Activated naive CD4-positive, alpha-beta T cell treated with anti-CD3 and anti-CD28 coated beads, Interleukin-2, amount 50 U/mL, for 24 hours (primary cell): ENCODE measurements at regions not wholly inside any gene's neighbourhood (a gene's known extent, or its start where the extent isn't known, plus 50 kb on each side); places are given as distances from the start of the nearest gene placed in this dataset.
"Not testable (repeated sequence)": the region's sequence is repeated elsewhere in the genome, so short reads cannot be mapped to it uniquely, and the experiment has no call there.

Experiments
- H3K27ac Mint-ChIP-seq: one replicate; pipeline ENCODE4 v1.8.0; 2021; ENCODE audit warnings: mild to moderate bottlenecking, mixed read lengths
- H3K27me3 Mint-ChIP-seq: one replicate; pipeline ENCODE4 v1.8.0; 2021; ENCODE audit warnings: mixed read lengths
- H3K36me3 Mint-ChIP-seq: one replicate; pipeline ENCODE4 v1.8.0; 2021; ENCODE audit warnings: mixed read lengths
- H3K4me1 Mint-ChIP-seq: one replicate; pipeline ENCODE4 v1.8.0; 2021; ENCODE audit warnings: mixed read lengths
- H3K4me3 Mint-ChIP-seq: one replicate; pipeline ENCODE4 v1.8.0; 2021; ENCODE audit warnings: mild to moderate bottlenecking, mixed read lengths
- H3K9me3 Mint-ChIP-seq: one replicate; pipeline ENCODE4 v1.8.0; 2021; ENCODE audit warnings: mixed read lengths

- Mint-ChIP-seq H3K9me3 (peaks cover 16% of the 10 kb centered on the region), H3K27ac (no peak overlapping the region), H3K36me3 (peaks cover 12% of the 10 kb centered on the region), H3K4me3 (no peak overlapping the region), H3K27me3 (no peaks in the 10 kb centered on the region), H3K4me1 (no peaks in the 10 kb centered on the region)
Measured at GRCh38 chr6:14470101-14470500, 352.5 kb downstream of the CD83 start.

- no peak overlapping the region for H3K4me3 Mint-ChIP-seq
- no peak overlapping the region for H3K27ac Mint-ChIP-seq
- H3K4me1 Mint-ChIP-seq = no peaks in the 10 kb centered on the region
- H3K27me3 Mint-ChIP-seq = no peaks in the 10 kb centered on the region
- H3K36me3 Mint-ChIP-seq = peaks cover 12% of the 10 kb centered on the region
- H3K9me3 Mint-ChIP-seq = peaks cover 16% of the 10 kb centered on the region
Measured at GRCh38 chr6:14470671-14471070, 353.1 kb downstream of the CD83 start.

GRCh38 chr6:14472255-14472985 lies 354.8 kb downstream of the CD83 start:
- H3K9me3 Mint-ChIP-seq = peaks cover 16% of the 10 kb centered on the region
- no peak overlapping the region for H3K27ac Mint-ChIP-seq
- H3K4me3 Mint-ChIP-seq = no peak overlapping the region
- peaks cover 12% of the 10 kb centered on the region for H3K36me3 Mint-ChIP-seq
- no peaks in the 10 kb centered on the region for H3K4me1 Mint-ChIP-seq
- no peaks in the 10 kb centered on the region for H3K27me3 Mint-ChIP-seq

GRCh38 chr6:14472986-14473337 lies 355.4 kb downstream of the CD83 start:
- no peaks in the 10 kb centered on the region for H3K27me3 Mint-ChIP-seq
- H3K4me3 Mint-ChIP-seq = no peak overlapping the region
- H3K27ac Mint-ChIP-seq = no peak overlapping the region
- H3K36me3 Mint-ChIP-seq = peaks cover 9% of the 10 kb centered on the region
- peaks cover 13% of the 10 kb centered on the region for H3K9me3 Mint-ChIP-seq
- no peaks in the 10 kb centered on the region for H3K4me1 Mint-ChIP-seq

- no peaks in the 10 kb centered on the region for H3K27me3 Mint-ChIP-seq
Measured at GRCh38 chr6:14474816-14475215, 357.2 kb downstream of the CD83 start.

GRCh38 chr6:14475306-14475705 lies 357.7 kb downstream of the CD83 start:
- Mint-ChIP-seq H3K9me3 (no peaks in the 10 kb centered on the region), H3K4me3 (no peak overlapping the region), H3K36me3 (no peaks in the 10 kb centered on the region), H3K27me3 (no peaks in the 10 kb centered on the region), H3K4me1 (no peaks in the 10 kb centered on the region), H3K27ac (no peak overlapping the region)

More at GRCh38 chr6:14474816-14475215, 357.2 kb downstream of the CD83 start:
- H3K9me3 Mint-ChIP-seq = no peaks in the 10 kb centered on the region
- H3K4me3 Mint-ChIP-seq = no peak overlapping the region
- peaks cover 2% of the 10 kb centered on the region for H3K36me3 Mint-ChIP-seq
- H3K4me1 Mint-ChIP-seq = no peaks in the 10 kb centered on the region
- peak overlapping the region; percentile 36 for H3K27ac Mint-ChIP-seq

GRCh38 chr6:14476793-14477531 lies 359.4 kb downstream of the CD83 start:
- Mint-ChIP-seq H3K27me3 (no peaks in the 10 kb centered on the region), H3K4me3 (no peak overlapping the region), H3K27ac (no peak overlapping the region), H3K36me3 (no peaks in the 10 kb centered on the region), H3K4me1 (no peaks in the 10 kb centered on the region), H3K9me3 (peaks cover 5% of the 10 kb centered on the region)

- H3K4me1 Mint-ChIP-seq = no peaks in the 10 kb centered on the region
- no peaks in the 10 kb centered on the region for H3K27me3 Mint-ChIP-seq
- no peak overlapping the region for H3K27ac Mint-ChIP-seq
- no peak overlapping the region for H3K4me3 Mint-ChIP-seq
- no peaks in the 10 kb centered on the region for H3K36me3 Mint-ChIP-seq
- H3K9me3 Mint-ChIP-seq = peaks cover 5% of the 10 kb centered on the region
Measured at GRCh38 chr6:14477559-14477958, 360.0 kb downstream of the CD83 start.

GRCh38 chr6:14478381-14479225 lies 361.0 kb downstream of the CD83 start:
- Mint-ChIP-seq H3K36me3 (no peaks in the 10 kb centered on the region), H3K4me1 (no peaks in the 10 kb centered on the region), H3K27ac (no peak overlapping the region), H3K4me3 (no peak overlapping the region), H3K9me3 (peaks cover 5% of the 10 kb centered on the region), H3K27me3 (no peaks in the 10 kb centered on the region)

GRCh38 chr6:14481946-14482345 lies 364.4 kb downstream of the CD83 start:
- H3K27me3 Mint-ChIP-seq, H3K4me3 Mint-ChIP-seq, H3K36me3 Mint-ChIP-seq, H3K27ac Mint-ChIP-seq, H3K4me1 Mint-ChIP-seq, H3K9me3 Mint-ChIP-seq: not testable (repeated sequence)

- H3K36me3 Mint-ChIP-seq = no peaks in the 10 kb centered on the region
- no peak overlapping the region for H3K27ac Mint-ChIP-seq
- H3K4me3 Mint-ChIP-seq = no peak overlapping the region
- no peaks in the 10 kb centered on the region for H3K4me1 Mint-ChIP-seq
- H3K27me3 Mint-ChIP-seq = no peaks in the 10 kb centered on the region
- H3K9me3 Mint-ChIP-seq = no peaks in the 10 kb centered on the region
Measured at GRCh38 chr6:14487625-14488024, 370.1 kb downstream of the CD83 start.

- no peak overlapping the region for H3K27ac Mint-ChIP-seq
- H3K27me3 Mint-ChIP-seq = no peaks in the 10 kb centered on the region
- no peaks in the 10 kb centered on the region for H3K36me3 Mint-ChIP-seq
- no peaks in the 10 kb centered on the region for H3K9me3 Mint-ChIP-seq
- no peaks in the 10 kb centered on the region for H3K4me1 Mint-ChIP-seq
- H3K4me3 Mint-ChIP-seq = no peak overlapping the region
Measured at GRCh38 chr6:14488180-14488579, 370.6 kb downstream of the CD83 start.

GRCh38 chr6:14489445-14489844 lies 371.9 kb downstream of the CD83 start:
- Mint-ChIP-seq H3K9me3 (no peaks in the 10 kb centered on the region), H3K36me3 (no peaks in the 10 kb centered on the region), H3K27ac (no peak overlapping the region), H3K4me3 (no peak overlapping the region), H3K4me1 (no peaks in the 10 kb centered on the region), H3K27me3 (no peaks in the 10 kb centered on the region)

- no peak overlapping the region for H3K27ac Mint-ChIP-seq
- peaks cover 4% of the 10 kb centered on the region for H3K36me3 Mint-ChIP-seq
- peaks cover 11% of the 10 kb centered on the region for H3K9me3 Mint-ChIP-seq
- no peak overlapping the region for H3K4me3 Mint-ChIP-seq
- H3K27me3 Mint-ChIP-seq = no peaks in the 10 kb centered on the region
- no peaks in the 10 kb centered on the region for H3K4me1 Mint-ChIP-seq
Measured at GRCh38 chr6:14498748-14499147, 381.2 kb downstream of the CD83 start.

GRCh38 chr6:14499309-14499708 lies 381.7 kb downstream of the CD83 start:
- Mint-ChIP-seq H3K27ac (no peak overlapping the region), H3K4me1 (no peaks in the 10 kb centered on the region), H3K36me3 (peaks cover 4% of the 10 kb centered on the region), H3K27me3 (no peaks in the 10 kb centered on the region), H3K4me3 (no peak overlapping the region), H3K9me3 (peaks cover 11% of the 10 kb centered on the region)

- no peak overlapping the region for H3K27ac Mint-ChIP-seq
- H3K4me3 Mint-ChIP-seq = no peak overlapping the region
- H3K9me3 Mint-ChIP-seq = peaks cover 11% of the 10 kb centered on the region
- peaks cover 4% of the 10 kb centered on the region for H3K36me3 Mint-ChIP-seq
- no peaks in the 10 kb centered on the region for H3K27me3 Mint-ChIP-seq
- H3K4me1 Mint-ChIP-seq = no peaks in the 10 kb centered on the region
Measured at GRCh38 chr6:14499841-14500240, 382.3 kb downstream of the CD83 start.
